ENCODE measurements at regions not wholly inside any gene's neighbourhood (a gene's known extent, or its start where the extent isn't known, plus 50 kb on each side); places are given as distances from the start of the nearest gene placed in this dataset.
"Not testable (repeated sequence)": the region's sequence is repeated elsewhere in the genome, so short reads cannot be mapped to it uniquely, and the experiment has no call there.

GRCh38 chr5:159498630-159499029 lies 168.3 kb upstream of the IL12B start:
- TF ChIP-seq CTCF (IDR thresholded peaks at IDR 0.05; ENCODE audit: insufficient read depth, low read depth, low read length), result no peak

GRCh38 chr5:159502116-159502515 lies 171.8 kb upstream of the IL12B start:
- H3K4me3 ChIP-seq (ENCODE audit: low read depth, low read length); DNase-seq (ENCODE audit: low read depth): not testable (repeated sequence)

More at GRCh38 chr5:159498630-159499029, 168.3 kb upstream of the IL12B start:
- H3K4me3 ChIP-seq (ENCODE audit: low read depth, low read length), result no peak overlapping the region
- DNase-seq (ENCODE audit: low read depth), result no peak

- no peak for TF ChIP-seq CTCF (IDR thresholded peaks at IDR 0.05; ENCODE audit: insufficient read depth, low read depth, low read length)
- H3K4me3 ChIP-seq (ENCODE audit: low read depth, low read length), result no peak overlapping the region
- no peak for DNase-seq (ENCODE audit: low read depth)
These were observed 172.9 kb upstream of the IL12B start for GRCh38 chr5:159503236-159503635.

- H3K4me3 ChIP-seq (ENCODE audit: low read depth, low read length), result no peak overlapping the region
- TF ChIP-seq CTCF (IDR thresholded peaks at IDR 0.05; ENCODE audit: insufficient read depth, low read depth, low read length), result no peak
- DNase-seq (ENCODE audit: low read depth), result peak; percentile 46
These were observed 174.0 kb upstream of the IL12B start for GRCh38 chr5:159504106-159504856.

- peak; percentile 48 for DNase-seq (ENCODE audit: low read depth)
- no peak for TF ChIP-seq CTCF (IDR thresholded peaks at IDR 0.05; ENCODE audit: insufficient read depth, low read depth, low read length)
- H3K4me3 ChIP-seq (ENCODE audit: low read depth, low read length), result no peak overlapping the region
These were observed 174.6 kb upstream of the IL12B start for GRCh38 chr5:159504857-159505304.

- no peak for TF ChIP-seq CTCF (IDR thresholded peaks at IDR 0.05; ENCODE audit: insufficient read depth, low read depth, low read length)
- DNase-seq (ENCODE audit: low read depth), result no peak
- no peak overlapping the region for H3K4me3 ChIP-seq (ENCODE audit: low read depth, low read length)
These were observed 176.8 kb upstream of the IL12B start for GRCh38 chr5:159507055-159507454.

GRCh38 chr5:159507661-159508060 lies 177.4 kb upstream of the IL12B start:
- no peak for TF ChIP-seq CTCF (IDR thresholded peaks at IDR 0.05; ENCODE audit: insufficient read depth, low read depth, low read length)
- H3K4me3 ChIP-seq (ENCODE audit: low read depth, low read length), result no peak overlapping the region
- DNase-seq (ENCODE audit: low read depth), result no peak

Data from fibroblast of villous mesenchyme (primary cell).